ENCODE measurements at regions not wholly inside any gene's neighbourhood (a gene's known extent, or its start where the extent isn't known, plus 50 kb on each side); places are given as distances from the start of the nearest gene placed in this dataset.

- TF ChIP-seq CTCF (IDR thresholded peaks at IDR 0.05; ENCODE audit: borderline replicate concordance, control extremely low read depth, extremely low read depth, insufficient read depth, missing control alignments) = no peak
- DNase-seq (ENCODE audit: low spot score) = no peak
- in situ Hi-C loops (cut with MboI; ENCODE audit: low sequenced_read_pairs, unreplicated experiment) = no loop called here
Observed at GRCh38 chr9:80020056-80020455, 448.3 kb downstream of the TLE4 start.

- in situ Hi-C loops (cut with MboI; ENCODE audit: low sequenced_read_pairs, unreplicated experiment) = no loop called here
- TF ChIP-seq CTCF (IDR thresholded peaks at IDR 0.05; ENCODE audit: borderline replicate concordance, control extremely low read depth, extremely low read depth, insufficient read depth, missing control alignments) = no peak
- no peak for DNase-seq (ENCODE audit: low spot score)
Observed at GRCh38 chr9:80013891-80014290, 442.1 kb downstream of the TLE4 start.

GRCh38 chr9:80012557-80013330, 441.0 kb downstream of the TLE4 start:
- TF ChIP-seq CTCF (IDR thresholded peaks at IDR 0.05; ENCODE audit: borderline replicate concordance, control extremely low read depth, extremely low read depth, insufficient read depth, missing control alignments) = no peak
- DNase-seq (ENCODE audit: low spot score) = no peak
- in situ Hi-C loops (cut with MboI; ENCODE audit: low sequenced_read_pairs, unreplicated experiment) = no loop called here

- DNase-seq (ENCODE audit: low spot score) = no peak
- no peak for TF ChIP-seq CTCF (IDR thresholded peaks at IDR 0.05; ENCODE audit: borderline replicate concordance, control extremely low read depth, extremely low read depth, insufficient read depth, missing control alignments)
- in situ Hi-C loops (cut with MboI; ENCODE audit: low sequenced_read_pairs, unreplicated experiment) = no loop called here
Observed at GRCh38 chr9:80009204-80009603, 437.4 kb downstream of the TLE4 start.

- no peak for DNase-seq (ENCODE audit: low spot score)
- in situ Hi-C loops (cut with MboI; ENCODE audit: low sequenced_read_pairs, unreplicated experiment) = no loop called here
- TF ChIP-seq CTCF (IDR thresholded peaks at IDR 0.05; ENCODE audit: borderline replicate concordance, control extremely low read depth, extremely low read depth, insufficient read depth, missing control alignments) = no peak
Observed at GRCh38 chr9:80004714-80005113, 432.9 kb downstream of the TLE4 start.

DNA sequence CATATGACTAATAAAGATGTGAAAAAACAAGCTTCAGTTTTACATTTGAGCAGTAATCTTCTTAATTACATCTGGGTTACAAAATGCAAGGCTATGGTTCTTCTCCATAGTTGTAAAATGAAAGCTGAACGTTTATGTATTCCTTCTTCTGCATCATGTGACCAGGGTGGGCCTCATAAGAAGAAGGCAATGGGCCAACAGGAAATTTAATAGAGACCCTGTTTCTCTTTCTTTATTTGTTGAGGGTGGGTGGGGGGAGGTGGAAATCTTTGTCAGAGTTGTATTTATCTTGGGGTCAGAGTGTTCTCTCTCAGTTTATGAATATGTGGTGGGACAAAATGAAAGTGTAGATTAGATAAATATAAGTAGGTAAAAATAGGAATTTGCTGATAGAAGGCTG, 418.8 kb downstream of the TLE4 start:
- TF ChIP-seq CTCF (IDR thresholded peaks at IDR 0.05; ENCODE audit: borderline replicate concordance, control extremely low read depth, extremely low read depth, insufficient read depth, missing control alignments) = no peak
- in situ Hi-C loops (cut with MboI; ENCODE audit: low sequenced_read_pairs, unreplicated experiment) = no loop called here

More for the DNA sequence above, 418.8 kb downstream of the TLE4 start:
- no peak for DNase-seq (ENCODE audit: low spot score)

Measured in GM13976 (cell line).